Panc1 (cell line): ENCODE measurements at regions not wholly inside any gene's neighbourhood (a gene's known extent, or its start where the extent isn't known, plus 50 kb on each side); places are given as distances from the start of the nearest gene placed in this dataset.

Experiments used
- ATAC-seq: fragments of 200-7000 bp; cut with Tn5 transposase; 2 replicates; pipeline ENCODE4 v1.9.1; 2020; ENCODE audit warnings: mild to moderate bottlenecking, moderate library complexity
- BruUV-seq: library from RNA; stranded (reverse); fragments of 400-500 nt; replicated peaks from 2 replicates; lab custom pipeline; 2021; lab: Mats Ljungman, UMichigan
- CTCF ChIA-PET: fragments of 300-600 bp; sonication (Branson Sonifier 250); formaldehyde crosslinking; loops from one replicate; lab custom pipeline; 2022; ENCODE audit warnings: antibody characterized with exemption; lab: Charles Lee
- POLR2A ChIA-PET: fragments of 300-600 bp; sonication (Branson Sonifier 250); formaldehyde crosslinking; loops from one replicate; lab custom pipeline; 2022; ENCODE audit warnings: antibody characterized with exemption; lab: Charles Lee
- DNase-seq: peaks from one replicate; pipeline ENCODE4 v3.0.0-alpha.2; 2010; ENCODE audit warnings: low read depth, low spot score
- H3K27ac ChIP-seq: 2 replicates; pipeline ENCODE4 v1.5.1; 2011; ENCODE audit warnings: mild to moderate bottlenecking, low read length, inconsistent platforms
- H3K27me3 ChIP-seq: fragments of 200-500 bp; sonication (Bioruptor generic); 2 replicates; pipeline ENCODE4 v1.6.0; 2014; ENCODE audit warnings: low read length, inconsistent platforms; ENCODE audit not compliant: control insufficient read depth, insufficient read depth
- H3K36me3 ChIP-seq: fragments of 200-500 bp; sonication (Bioruptor generic); 2 replicates; pipeline ENCODE4 v1.5.1; 2014; ENCODE audit warnings: inconsistent platforms, mild to moderate bottlenecking, low read length, moderate library complexity; ENCODE audit not compliant: control insufficient read depth, insufficient read depth
- H3K4me1 ChIP-seq: 2 replicates; pipeline ENCODE4 v1.5.1; 2011; ENCODE audit warnings: inconsistent platforms, mild to moderate bottlenecking, low read length, moderate library complexity; ENCODE audit not compliant: control insufficient read depth, insufficient read depth
- H3K4me3 ChIP-seq, 2 experiments: 2 replicates each; pipeline ENCODE4 v1.5.1; 2011 to 2012; ENCODE audit warnings: low read depth in 2 of 2, low read length in 2 of 2, mild to moderate bottlenecking in 2 of 2, inconsistent platforms in 1 of 2, moderate library complexity in 1 of 2
- H3K9me3 ChIP-seq: fragments of 200-500 bp; sonication (Bioruptor generic); 2 replicates; pipeline ENCODE4 v1.5.1; 2014; ENCODE audit warnings: low read depth, mild to moderate bottlenecking, inconsistent platforms, low read length, moderate library complexity; ENCODE audit not compliant: control insufficient read depth, insufficient read depth
- POLR2AphosphoS5 ChIP-seq: IDR thresholded peaks from 2 replicates; pipeline ENCODE4 v1.6.1; 2012; ENCODE audit warnings: mild to moderate bottlenecking, low read depth, low read length, moderate library complexity
- SIN3A ChIP-seq: IDR thresholded peaks from 2 replicates; pipeline ENCODE4 v1.6.1; 2012; ENCODE audit warnings: low read depth, mild to moderate bottlenecking, low read length, moderate library complexity, borderline replicate concordance; ENCODE audit not compliant: insufficient read depth
- TCF7L2 ChIP-seq: IDR thresholded peaks from 2 replicates; pipeline ENCODE4 v1.6.1; 2011; ENCODE audit warnings: mild to moderate bottlenecking, low read depth, low read length, inconsistent platforms
- in situ Hi-C: cut with HindIII; loops from 2 replicates; pipeline ENCODE4 v1.10.0; 2016; ENCODE audit warnings: low sequenced_read_pairs, low pct_unique_long_range_greater_than_20kb
- intact Hi-C: fragments of 100-400 bp; cut with micrococcal nuclease; formaldehyde crosslinking; loops from one replicate; pipeline ENCODE4 v1.10.0; 2022; ENCODE audit not compliant: unreplicated experiment
- TF ChIP-seq, protein P1 (sequence below): fragments of 450-650 bp; IDR thresholded peaks from 2 replicates; pipeline ENCODE4 v1.5.1; 2017; ENCODE audit warnings: mild to moderate bottlenecking
- TF ChIP-seq, protein P2 (sequence below), 2 experiments: IDR thresholded peaks; 2 replicates each; pipeline ENCODE4 v1.6.1; 2011 to 2012; ENCODE audit warnings: low read depth in 2 of 2, control low read depth in 1 of 2, low read length in 1 of 2, mild to moderate bottlenecking in 1 of 2, moderate library complexity in 1 of 2; ENCODE audit not compliant: insufficient read depth in 1 of 2

GRCh38 chr2:104620801-104621200 lies 233.1 kb upstream of the POU3F3 start:
- Histone ChIP-seq H3K4me3 (no peak overlapping the region), H3K27ac (no peak overlapping the region), H3K9me3 (no peaks in the 10 kb centered on the region), H3K36me3 (no peaks in the 10 kb centered on the region), H3K27me3 (no peaks in the 10 kb centered on the region), H3K4me1 (no peaks in the 10 kb centered on the region)
- intact Hi-C loops = no loop called here
- ChIA-PET CTCF (no interaction called here), POLR2A (no interaction called here)
- no TSS peak for BruUV-seq
- no peak for ATAC-seq
- DNase-seq = no peak
- in situ Hi-C loops = no loop called here
- TF ChIP-seq, protein P1, sequence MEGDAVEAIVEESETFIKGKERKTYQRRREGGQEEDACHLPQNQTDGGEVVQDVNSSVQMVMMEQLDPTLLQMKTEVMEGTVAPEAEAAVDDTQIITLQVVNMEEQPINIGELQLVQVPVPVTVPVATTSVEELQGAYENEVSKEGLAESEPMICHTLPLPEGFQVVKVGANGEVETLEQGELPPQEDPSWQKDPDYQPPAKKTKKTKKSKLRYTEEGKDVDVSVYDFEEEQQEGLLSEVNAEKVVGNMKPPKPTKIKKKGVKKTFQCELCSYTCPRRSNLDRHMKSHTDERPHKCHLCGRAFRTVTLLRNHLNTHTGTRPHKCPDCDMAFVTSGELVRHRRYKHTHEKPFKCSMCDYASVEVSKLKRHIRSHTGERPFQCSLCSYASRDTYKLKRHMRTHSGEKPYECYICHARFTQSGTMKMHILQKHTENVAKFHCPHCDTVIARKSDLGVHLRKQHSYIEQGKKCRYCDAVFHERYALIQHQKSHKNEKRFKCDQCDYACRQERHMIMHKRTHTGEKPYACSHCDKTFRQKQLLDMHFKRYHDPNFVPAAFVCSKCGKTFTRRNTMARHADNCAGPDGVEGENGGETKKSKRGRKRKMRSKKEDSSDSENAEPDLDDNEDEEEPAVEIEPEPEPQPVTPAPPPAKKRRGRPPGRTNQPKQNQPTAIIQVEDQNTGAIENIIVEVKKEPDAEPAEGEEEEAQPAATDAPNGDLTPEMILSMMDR = no peak
- TF ChIP-seq POLR2AphosphoS5 (no peak), SIN3A (no peak), TCF7L2 (no peak)
- TF ChIP-seq, protein P2, sequence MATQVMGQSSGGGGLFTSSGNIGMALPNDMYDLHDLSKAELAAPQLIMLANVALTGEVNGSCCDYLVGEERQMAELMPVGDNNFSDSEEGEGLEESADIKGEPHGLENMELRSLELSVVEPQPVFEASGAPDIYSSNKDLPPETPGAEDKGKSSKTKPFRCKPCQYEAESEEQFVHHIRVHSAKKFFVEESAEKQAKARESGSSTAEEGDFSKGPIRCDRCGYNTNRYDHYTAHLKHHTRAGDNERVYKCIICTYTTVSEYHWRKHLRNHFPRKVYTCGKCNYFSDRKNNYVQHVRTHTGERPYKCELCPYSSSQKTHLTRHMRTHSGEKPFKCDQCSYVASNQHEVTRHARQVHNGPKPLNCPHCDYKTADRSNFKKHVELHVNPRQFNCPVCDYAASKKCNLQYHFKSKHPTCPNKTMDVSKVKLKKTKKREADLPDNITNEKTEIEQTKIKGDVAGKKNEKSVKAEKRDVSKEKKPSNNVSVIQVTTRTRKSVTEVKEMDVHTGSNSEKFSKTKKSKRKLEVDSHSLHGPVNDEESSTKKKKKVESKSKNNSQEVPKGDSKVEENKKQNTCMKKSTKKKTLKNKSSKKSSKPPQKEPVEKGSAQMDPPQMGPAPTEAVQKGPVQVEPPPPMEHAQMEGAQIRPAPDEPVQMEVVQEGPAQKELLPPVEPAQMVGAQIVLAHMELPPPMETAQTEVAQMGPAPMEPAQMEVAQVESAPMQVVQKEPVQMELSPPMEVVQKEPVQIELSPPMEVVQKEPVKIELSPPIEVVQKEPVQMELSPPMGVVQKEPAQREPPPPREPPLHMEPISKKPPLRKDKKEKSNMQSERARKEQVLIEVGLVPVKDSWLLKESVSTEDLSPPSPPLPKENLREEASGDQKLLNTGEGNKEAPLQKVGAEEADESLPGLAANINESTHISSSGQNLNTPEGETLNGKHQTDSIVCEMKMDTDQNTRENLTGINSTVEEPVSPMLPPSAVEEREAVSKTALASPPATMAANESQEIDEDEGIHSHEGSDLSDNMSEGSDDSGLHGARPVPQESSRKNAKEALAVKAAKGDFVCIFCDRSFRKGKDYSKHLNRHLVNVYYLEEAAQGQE (IDR thresholded peaks at IDR 0.05; ENCODE audit: insufficient read depth in 1 of 2, low read depth in 2 of 2, low read length in 1 of 2) = no peak

- ATAC-seq = no peak
- no TSS peak for BruUV-seq
Measured at GRCh38 chr2:104635608-104636007, 218.3 kb upstream of the POU3F3 start.

More at GRCh38 chr2:104635608-104636007, 218.3 kb upstream of the POU3F3 start:
- Histone ChIP-seq H3K4me3 (no peak overlapping the region), H3K27ac (no peak overlapping the region), H3K9me3 (no peaks in the 10 kb centered on the region), H3K4me1 (no peaks in the 10 kb centered on the region), H3K27me3 (no peaks in the 10 kb centered on the region), H3K36me3 (no peaks in the 10 kb centered on the region)
- DNase-seq = no peak
- ChIA-PET CTCF (no interaction called here), POLR2A (no interaction called here)
- intact Hi-C loops (no loop called here), in situ Hi-C loops (no loop called here)
- TF ChIP-seq, protein P1 = no peak
- TF ChIP-seq POLR2AphosphoS5 (no peak), TCF7L2 (no peak), SIN3A (no peak)
- TF ChIP-seq, protein P2 (IDR thresholded peaks at IDR 0.05; ENCODE audit: insufficient read depth in 1 of 2, low read depth in 2 of 2, low read length in 1 of 2) = no peak
